ENCODE measurements at regions not wholly inside any gene's neighbourhood (a gene's known extent, or its start where the extent isn't known, plus 50 kb on each side); places are given as distances from the start of the nearest gene placed in this dataset.

DNA sequence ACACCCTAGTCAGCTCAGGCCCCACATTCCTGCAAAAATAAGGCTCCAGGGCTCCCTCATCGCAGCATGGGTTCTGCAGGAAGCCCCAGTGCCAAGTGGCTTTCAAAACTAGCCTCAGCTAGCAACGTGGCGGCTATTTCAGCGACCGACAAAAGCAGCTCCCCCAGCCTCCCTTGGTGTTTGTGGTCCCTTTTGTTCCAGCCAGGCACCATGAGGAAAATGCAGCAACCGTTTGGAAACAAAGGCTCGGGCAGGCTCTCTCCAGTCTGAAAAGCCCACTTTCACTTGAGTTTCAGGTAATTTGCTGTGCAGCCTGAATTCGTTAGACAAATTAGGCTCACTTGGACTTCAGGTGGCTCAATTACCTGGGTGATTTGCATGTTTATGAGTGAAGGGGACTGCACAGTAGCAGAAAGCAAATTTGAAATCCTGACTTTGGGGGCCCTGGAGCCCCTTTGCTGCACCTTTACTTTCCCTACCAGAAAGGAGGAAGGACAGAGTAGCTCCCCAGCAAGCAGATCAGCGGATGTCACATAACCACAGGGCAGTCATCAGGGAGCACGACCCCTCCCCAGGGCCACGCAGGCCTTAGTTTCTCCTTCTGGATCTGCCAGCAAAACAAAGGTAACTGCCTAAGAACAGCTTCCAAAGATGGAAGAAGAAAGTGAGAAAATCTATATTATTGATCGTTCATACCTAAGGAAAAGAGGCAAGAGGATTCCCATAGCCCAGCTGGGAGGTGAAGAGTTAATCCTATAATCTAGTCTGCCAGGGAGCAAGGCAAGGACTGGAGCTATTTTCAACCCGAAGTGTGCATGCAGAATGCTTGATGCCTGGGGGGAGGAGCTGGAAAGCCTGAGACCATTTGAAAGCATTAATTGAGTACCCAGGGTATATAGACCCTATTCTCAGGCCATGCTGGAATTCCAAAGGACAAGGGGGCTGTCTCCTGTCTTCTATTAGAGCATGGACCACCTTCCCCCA, 143.1 kb upstream of the SDK2 start:
- no peak for DNase-seq (ENCODE audit: low read depth)
- TF ChIP-seq, protein P1, sequence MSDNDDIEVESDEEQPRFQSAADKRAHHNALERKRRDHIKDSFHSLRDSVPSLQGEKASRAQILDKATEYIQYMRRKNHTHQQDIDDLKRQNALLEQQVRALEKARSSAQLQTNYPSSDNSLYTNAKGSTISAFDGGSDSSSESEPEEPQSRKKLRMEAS (IDR thresholded peaks at IDR 0.05; ENCODE audit: low read depth, low read length): no peak
- TF ChIP-seq POLR2A (IDR thresholded peaks at IDR 0.05; ENCODE audit: extremely low read depth, insufficient read length): no peak
- no peak for TF ChIP-seq CTCF (IDR thresholded peaks at IDR 0.05; ENCODE audit: low read depth, low read length)
- no peak for TF ChIP-seq MYC (IDR thresholded peaks at IDR 0.05; ENCODE audit: low read depth, low read length)
- no peak overlapping the region for H3K4me3 ChIP-seq (ENCODE audit: low read depth, low read length)

DNA sequence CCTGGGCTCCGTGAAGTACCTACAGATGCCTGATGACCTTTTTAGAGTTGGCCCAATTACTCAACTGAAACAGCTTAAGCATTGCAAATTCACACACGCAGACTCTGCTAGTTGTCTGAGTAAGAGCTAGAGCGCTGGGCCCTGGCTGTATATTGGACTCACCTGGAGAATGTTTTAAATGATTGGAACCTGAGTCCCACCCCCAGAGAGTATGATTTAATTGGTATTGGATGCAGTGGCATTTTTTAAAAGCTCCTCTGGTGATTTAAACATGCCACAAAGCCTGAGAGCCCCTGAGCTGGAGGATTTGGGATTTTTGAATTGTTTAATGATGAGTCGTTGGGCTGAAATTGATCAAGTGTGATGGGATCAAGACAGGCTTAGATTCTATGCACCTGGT, 143.9 kb upstream of the SDK2 start:
- DNase-seq (ENCODE audit: low read depth): no peak
- no peak for TF ChIP-seq MYC (IDR thresholded peaks at IDR 0.05; ENCODE audit: low read depth, low read length)
- no peak for TF ChIP-seq CTCF (IDR thresholded peaks at IDR 0.05; ENCODE audit: low read depth, low read length)
- no peak for TF ChIP-seq POLR2A (IDR thresholded peaks at IDR 0.05; ENCODE audit: extremely low read depth, insufficient read length)
- TF ChIP-seq, protein P1 (IDR thresholded peaks at IDR 0.05; ENCODE audit: low read depth, low read length): no peak
- no peak overlapping the region for H3K4me3 ChIP-seq (ENCODE audit: low read depth, low read length)

DNA sequence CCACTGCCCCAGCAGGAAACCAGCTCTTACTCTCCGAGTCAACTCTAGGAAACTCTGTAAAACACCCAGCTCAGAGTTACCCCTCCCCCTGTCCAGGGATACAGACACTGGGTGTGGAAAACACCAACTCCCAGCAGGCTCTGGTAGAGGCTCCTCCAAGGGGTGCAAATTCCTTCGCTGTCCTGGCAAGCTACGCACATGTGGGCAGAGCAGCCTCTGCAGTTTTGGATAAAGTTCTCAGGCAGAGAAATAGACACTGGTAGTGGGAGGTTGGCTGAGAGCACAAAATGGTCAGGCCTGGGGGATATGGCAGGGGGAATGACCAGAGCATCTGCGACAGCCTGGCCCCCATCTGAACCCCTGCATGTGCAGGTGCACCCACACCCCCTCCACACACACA, 146.9 kb upstream of the SDK2 start:
- TF ChIP-seq MYC (IDR thresholded peaks at IDR 0.05; ENCODE audit: low read depth, low read length) (no peak), CTCF (IDR thresholded peaks at IDR 0.05; ENCODE audit: low read depth, low read length) (no peak), POLR2A (IDR thresholded peaks at IDR 0.05; ENCODE audit: extremely low read depth, insufficient read length) (no peak)
- TF ChIP-seq, protein P1 (IDR thresholded peaks at IDR 0.05; ENCODE audit: low read depth, low read length): no peak
- H3K4me3 ChIP-seq (ENCODE audit: low read depth, low read length): no peak overlapping the region
- DNase-seq (ENCODE audit: low read depth): no peak

DNA sequence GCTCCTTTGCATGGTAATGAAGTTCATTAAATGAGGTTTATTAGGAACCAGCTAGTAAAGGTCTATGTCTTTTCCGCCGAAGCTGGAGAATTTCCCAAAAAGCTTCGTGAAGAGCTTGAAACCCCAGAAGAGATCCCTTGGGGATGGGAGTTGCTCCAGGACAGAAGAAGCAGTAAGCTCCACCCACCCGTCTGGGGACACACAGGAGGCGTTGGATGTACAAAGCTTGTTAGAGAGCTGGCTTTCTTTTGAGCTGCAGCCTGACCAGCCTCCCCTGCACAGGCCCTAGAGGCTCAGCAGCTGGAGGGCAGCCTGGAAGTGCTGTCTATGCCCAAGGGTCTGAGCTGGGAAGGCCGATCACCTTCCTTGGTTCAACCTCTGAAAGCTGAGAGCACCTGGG, 147.4 kb upstream of the SDK2 start:
- no peak for TF ChIP-seq POLR2A (IDR thresholded peaks at IDR 0.05; ENCODE audit: extremely low read depth, insufficient read length)
- TF ChIP-seq, protein P1 (IDR thresholded peaks at IDR 0.05; ENCODE audit: low read depth, low read length): no peak
- no peak for TF ChIP-seq MYC (IDR thresholded peaks at IDR 0.05; ENCODE audit: low read depth, low read length)
- no peak for TF ChIP-seq CTCF (IDR thresholded peaks at IDR 0.05; ENCODE audit: low read depth, low read length)
- no peak overlapping the region for H3K4me3 ChIP-seq (ENCODE audit: low read depth, low read length)
- no peak for DNase-seq (ENCODE audit: low read depth)

- DNase-seq (ENCODE audit: low read depth): no peak
- TF ChIP-seq MYC (IDR thresholded peaks at IDR 0.05; ENCODE audit: low read depth, low read length) (no peak), POLR2A (IDR thresholded peaks at IDR 0.05; ENCODE audit: extremely low read depth, insufficient read length) (no peak), CTCF (IDR thresholded peaks at IDR 0.05; ENCODE audit: low read depth, low read length) (no peak)
- TF ChIP-seq, protein P1 (IDR thresholded peaks at IDR 0.05; ENCODE audit: low read depth, low read length): no peak
These were observed 148.7 kb upstream of the SDK2 start for GRCh38 chr17:73792994-73793393.

More at GRCh38 chr17:73792994-73793393, 148.7 kb upstream of the SDK2 start:
- H3K4me3 ChIP-seq (ENCODE audit: low read depth, low read length): no peak overlapping the region
